Activated CD4-positive, alpha-beta T cell treated with anti-CD3 and anti-CD28 coated beads, Interleukin-2, amount 10 ng/mL, durations not matched to agents 24 days and 14 days (primary cell): ENCODE measurements at regions not wholly inside any gene's neighbourhood (a gene's known extent, or its start where the extent isn't known, plus 50 kb on each side); places are given as distances from the start of the nearest gene placed in this dataset.

Source experiments
- DNase-seq: peaks from one replicate; pipeline ENCODE4 v3.0.0; 2022
- H3K27ac Mint-ChIP-seq: one replicate; pipeline ENCODE4 v1.8.0; 2022; ENCODE audit warnings: mild to moderate bottlenecking, mixed read lengths
- H3K27me3 Mint-ChIP-seq: one replicate; pipeline ENCODE4 v1.8.0; 2022; ENCODE audit warnings: mixed read lengths
- H3K36me3 Mint-ChIP-seq: one replicate; pipeline ENCODE4 v1.8.0; 2022; ENCODE audit warnings: low read depth, mild to moderate bottlenecking, mixed read lengths
- H3K4me1 Mint-ChIP-seq: one replicate; pipeline ENCODE4 v1.8.0; 2021; ENCODE audit warnings: mixed read lengths
- H3K4me3 Mint-ChIP-seq: one replicate; pipeline ENCODE4 v1.8.0; 2022; ENCODE audit warnings: mild to moderate bottlenecking, moderate library complexity, mixed read lengths
- H3K9me3 Mint-ChIP-seq: one replicate; pipeline ENCODE4 v1.8.0; 2021; ENCODE audit warnings: mixed read lengths
- intact Hi-C: fragments of 100-400 bp; cut with micrococcal nuclease; formaldehyde crosslinking; loops from one replicate; pipeline ENCODE4 v1.15.1; 2023

DNA sequence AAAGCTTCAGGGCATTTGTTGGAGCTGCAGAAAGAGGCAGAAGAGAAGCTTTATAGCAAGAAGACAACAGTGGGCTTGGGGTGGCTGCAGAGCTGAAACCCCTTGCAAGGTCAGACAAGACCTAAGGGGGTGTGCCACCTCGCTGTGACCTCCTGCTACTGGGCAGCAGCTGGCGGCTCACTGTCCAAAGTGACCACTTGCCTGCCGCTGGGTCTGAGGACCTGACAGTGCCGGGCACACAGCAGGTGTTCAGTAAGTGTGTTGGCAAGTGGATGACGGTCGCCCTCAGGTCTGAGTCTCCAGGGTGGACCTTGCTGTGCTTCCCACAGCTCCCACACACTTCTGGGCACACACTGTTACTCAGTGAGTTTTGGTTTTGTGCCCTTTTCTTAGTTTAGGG lies 336.5 kb downstream of the C16orf95 start:
- H3K27ac Mint-ChIP-seq, result no peak overlapping the region
- no peaks in the 10 kb centered on the region for H3K4me1 Mint-ChIP-seq
- intact Hi-C loops, result no loop called here
- no peak overlapping the region for H3K4me3 Mint-ChIP-seq
- H3K36me3 Mint-ChIP-seq, result no peaks in the 10 kb centered on the region
- no peaks in the 10 kb centered on the region for H3K9me3 Mint-ChIP-seq
- DNase-seq, result no peak
- no peaks in the 10 kb centered on the region for H3K27me3 Mint-ChIP-seq

DNA sequence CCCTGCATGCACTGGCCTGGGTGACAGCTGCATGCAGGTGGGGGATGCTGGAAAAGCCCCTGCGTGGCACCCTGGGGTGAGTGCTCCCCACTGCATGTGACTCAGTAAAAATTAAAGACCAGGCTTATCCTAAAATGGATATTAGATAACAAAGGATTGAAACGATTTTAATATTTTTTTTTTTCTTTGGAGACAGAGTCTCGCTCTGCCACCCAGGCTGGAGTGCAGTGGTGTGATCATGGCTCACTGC lies 334.9 kb downstream of the C16orf95 start:
- no peaks in the 10 kb centered on the region for H3K27me3 Mint-ChIP-seq
- H3K36me3 Mint-ChIP-seq, result no peaks in the 10 kb centered on the region
- intact Hi-C loops, result no loop called here
- no peak overlapping the region for H3K4me3 Mint-ChIP-seq
- DNase-seq, result no peak
- no peaks in the 10 kb centered on the region for H3K9me3 Mint-ChIP-seq
- no peaks in the 10 kb centered on the region for H3K4me1 Mint-ChIP-seq
- no peak overlapping the region for H3K27ac Mint-ChIP-seq

DNA sequence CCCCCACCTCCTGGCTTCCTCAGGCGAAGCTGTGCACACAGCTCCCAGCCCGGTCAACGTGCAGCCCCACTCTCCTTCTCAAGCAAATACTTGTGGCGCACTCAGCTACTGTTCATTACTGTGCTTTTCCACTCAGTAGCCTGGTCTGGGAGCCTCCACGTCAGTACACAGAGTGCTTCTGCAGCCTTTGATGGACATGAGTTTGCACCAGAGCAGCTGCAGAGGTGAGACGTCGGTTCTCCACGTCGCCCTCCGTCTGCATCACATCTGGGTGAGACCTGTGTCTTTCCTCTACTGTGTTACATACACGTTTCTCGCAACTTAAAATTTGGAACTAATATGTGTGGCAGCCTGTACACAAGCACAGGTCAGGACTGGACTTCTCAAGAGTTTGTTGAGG lies 334.3 kb downstream of the C16orf95 start:
- H3K4me3 Mint-ChIP-seq, result no peak overlapping the region
- H3K36me3 Mint-ChIP-seq, result no peaks in the 10 kb centered on the region
- no peak overlapping the region for H3K27ac Mint-ChIP-seq
- no peaks in the 10 kb centered on the region for H3K4me1 Mint-ChIP-seq
- intact Hi-C loops, result no loop called here
- H3K27me3 Mint-ChIP-seq, result no peaks in the 10 kb centered on the region
- no peak for DNase-seq
- H3K9me3 Mint-ChIP-seq, result no peaks in the 10 kb centered on the region

DNA sequence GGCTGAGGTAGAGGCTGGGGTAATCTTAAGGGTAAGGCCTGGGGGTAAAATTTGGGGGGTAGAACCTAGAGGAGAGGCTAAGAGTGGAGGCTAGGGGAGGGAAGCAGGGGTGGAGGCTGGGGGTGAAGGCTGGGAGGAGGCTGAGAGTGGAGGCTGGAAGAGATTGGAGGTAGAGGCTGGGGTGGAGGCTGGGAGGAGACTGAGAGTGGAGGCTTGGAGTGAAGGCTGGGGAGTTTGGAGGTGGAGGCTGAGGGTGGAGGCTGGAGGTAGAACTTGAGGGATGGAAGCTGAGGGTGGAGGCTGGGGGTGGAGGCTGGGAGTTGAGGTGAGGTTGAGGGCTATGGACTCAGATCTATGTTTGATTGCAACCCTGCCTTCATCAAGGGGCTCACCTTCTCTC lies 333.6 kb downstream of the C16orf95 start:
- intact Hi-C loops, result no loop called here
- Mint-ChIP-seq H3K27ac (no peak overlapping the region), H3K4me3 (no peak overlapping the region), H3K4me1 (no peaks in the 10 kb centered on the region), H3K9me3 (no peaks in the 10 kb centered on the region), H3K27me3 (no peaks in the 10 kb centered on the region), H3K36me3 (no peaks in the 10 kb centered on the region)
- DNase-seq, result no peak

DNA sequence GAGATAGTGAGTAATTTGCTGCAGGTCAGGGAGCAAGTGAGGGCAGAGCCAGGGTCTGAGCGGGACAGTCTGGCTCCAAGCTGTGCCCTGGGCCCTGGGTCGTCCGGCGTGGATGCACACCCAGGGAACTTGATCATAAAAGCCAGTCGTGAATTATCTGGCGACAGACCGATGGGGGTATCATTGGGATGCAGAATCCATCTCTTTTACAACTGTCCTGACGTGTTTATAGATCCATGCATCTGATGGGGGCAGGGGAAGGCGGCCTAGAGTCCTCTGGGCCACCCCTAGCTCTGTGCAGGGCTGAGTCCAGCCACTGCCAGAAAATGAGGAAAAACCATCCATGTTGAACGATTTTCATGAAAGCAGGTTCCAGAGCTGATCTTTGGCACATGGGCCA lies 332.8 kb downstream of the C16orf95 start:
- intact Hi-C loops, result no loop called here
- no peak for DNase-seq
- Mint-ChIP-seq H3K9me3 (no peaks in the 10 kb centered on the region), H3K36me3 (no peaks in the 10 kb centered on the region), H3K27ac (no peak overlapping the region), H3K4me3 (no peak overlapping the region), H3K4me1 (no peaks in the 10 kb centered on the region), H3K27me3 (no peaks in the 10 kb centered on the region)

DNA sequence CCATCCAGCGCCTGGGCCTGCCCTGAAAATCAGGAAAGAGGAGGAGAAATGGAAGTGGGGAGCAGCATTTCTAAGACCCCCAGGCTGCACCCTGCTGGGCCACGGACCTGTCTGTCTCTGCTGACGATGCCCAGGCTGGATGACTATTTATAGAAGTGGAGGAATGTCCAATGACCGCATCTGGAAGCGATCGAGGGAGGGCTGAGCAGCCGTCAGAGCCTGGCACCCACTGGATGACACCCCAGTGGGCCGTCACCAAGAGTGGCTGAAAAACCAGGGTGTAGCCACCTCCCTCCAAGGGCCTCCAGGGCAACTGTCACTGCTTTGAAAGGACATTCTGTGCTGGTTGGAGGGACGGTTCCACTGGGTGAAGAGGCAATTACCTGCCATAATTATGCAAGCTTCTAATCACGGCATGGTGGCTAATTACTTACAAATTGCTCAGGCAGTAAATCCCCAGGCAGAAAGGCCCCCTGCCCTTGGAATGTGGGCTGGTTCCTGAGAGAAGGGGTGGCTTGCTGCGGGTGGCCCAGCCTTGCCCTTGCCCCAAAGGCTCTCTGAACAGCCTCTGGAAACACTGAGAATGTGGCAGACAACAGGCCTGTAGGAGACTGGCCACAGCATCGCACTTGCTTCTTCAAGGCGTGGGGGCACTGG lies 332.1 kb downstream of the C16orf95 start:
- no peaks in the 10 kb centered on the region for H3K9me3 Mint-ChIP-seq
- no peaks in the 10 kb centered on the region for H3K4me1 Mint-ChIP-seq
- no peak overlapping the region for H3K27ac Mint-ChIP-seq
- no peaks in the 10 kb centered on the region for H3K36me3 Mint-ChIP-seq
- no peaks in the 10 kb centered on the region for H3K27me3 Mint-ChIP-seq
- intact Hi-C loops, result no loop called here
- H3K4me3 Mint-ChIP-seq, result no peak overlapping the region
- no peak for DNase-seq

DNA sequence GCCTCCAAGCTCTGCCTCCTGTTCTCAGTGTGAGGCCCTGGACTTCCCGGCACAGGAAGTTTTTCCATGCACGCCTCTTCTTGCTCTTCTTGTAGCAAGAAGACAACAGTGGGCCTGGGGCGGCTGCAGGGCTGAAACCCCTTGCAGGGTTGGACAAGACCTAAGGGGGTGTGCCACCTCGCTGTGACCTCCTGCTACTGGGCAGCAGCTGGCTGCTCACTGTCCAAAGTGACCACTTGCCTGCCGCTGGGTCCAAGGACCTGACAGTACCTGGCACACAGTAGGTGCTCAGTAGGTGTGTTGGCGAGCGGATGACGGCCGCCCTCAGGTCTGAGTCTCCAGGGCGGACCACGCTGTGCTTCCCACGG lies 331.6 kb downstream of the C16orf95 start:
- Mint-ChIP-seq H3K4me1 (peaks cover 4% of the 10 kb centered on the region), H3K27me3 (no peaks in the 10 kb centered on the region)
- intact Hi-C loops, result no loop called here

DNA sequence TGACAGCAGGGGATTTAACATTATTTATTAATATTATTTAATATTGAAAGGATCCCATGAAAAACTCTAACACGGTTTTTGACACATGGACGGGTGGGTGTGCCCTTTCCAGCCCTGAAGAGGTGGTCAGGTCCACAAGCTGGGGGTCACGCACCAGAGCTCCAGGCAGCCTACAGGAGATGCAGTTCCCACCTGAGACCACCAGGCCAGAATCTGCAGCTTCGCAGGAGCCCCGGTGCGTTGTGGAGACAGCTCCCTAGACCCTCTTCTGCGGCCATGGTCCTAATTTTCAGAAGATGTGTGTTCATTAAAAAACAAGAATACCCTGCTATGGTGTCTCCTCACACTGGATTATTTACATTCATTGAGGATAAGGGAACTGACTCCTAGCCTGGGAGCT lies 331.1 kb downstream of the C16orf95 start:
- intact Hi-C loops, result no loop called here
- Mint-ChIP-seq H3K27me3 (no peaks in the 10 kb centered on the region), H3K36me3 (no peaks in the 10 kb centered on the region), H3K27ac (no peak overlapping the region), H3K4me3 (no peak overlapping the region), H3K4me1 (peaks cover 4% of the 10 kb centered on the region), H3K9me3 (no peaks in the 10 kb centered on the region)
- no peak for DNase-seq

More for the DNA sequence above, 331.6 kb downstream of the C16orf95 start:
- no peak for DNase-seq
- Mint-ChIP-seq H3K36me3 (no peaks in the 10 kb centered on the region), H3K9me3 (no peaks in the 10 kb centered on the region), H3K4me3 (no peak overlapping the region), H3K27ac (no peak overlapping the region)

DNA sequence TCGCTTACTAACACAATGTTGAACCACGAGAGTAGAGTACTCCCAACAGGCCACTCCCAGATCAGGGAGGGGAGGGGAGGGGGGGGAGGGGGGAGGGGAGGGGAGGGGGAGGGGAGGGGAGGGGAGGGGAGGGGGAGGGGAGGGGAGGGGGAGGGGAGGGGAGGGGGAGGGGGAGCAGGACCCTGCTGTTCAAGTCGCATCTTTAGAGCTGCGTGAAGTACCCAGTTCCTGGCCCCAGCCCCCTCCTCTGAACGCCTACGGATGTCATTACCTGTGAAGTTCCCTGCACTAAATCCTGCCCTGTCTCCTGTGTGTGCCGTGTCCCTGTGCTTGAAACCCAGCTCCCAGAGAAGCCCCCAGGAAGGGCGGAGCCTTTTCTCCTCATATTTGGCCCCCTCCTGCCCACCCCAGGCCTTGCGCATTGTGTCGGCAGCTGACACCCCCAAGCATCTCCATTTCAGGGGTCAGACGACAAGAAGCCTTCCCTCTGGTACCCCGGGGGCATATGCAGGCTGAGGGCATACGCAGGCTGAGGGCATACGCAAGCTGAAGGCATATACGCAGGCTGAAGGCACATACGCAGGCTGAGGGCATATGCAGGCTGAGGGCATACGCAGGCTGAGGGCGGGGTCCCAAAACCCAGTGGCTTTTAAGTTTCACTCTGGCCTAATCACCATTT lies 330.2 kb downstream of the C16orf95 start:
- Mint-ChIP-seq H3K4me1 (peaks cover 4% of the 10 kb centered on the region), H3K27me3 (no peaks in the 10 kb centered on the region), H3K9me3 (no peaks in the 10 kb centered on the region), H3K4me3 (no peak overlapping the region), H3K27ac (no peak overlapping the region), H3K36me3 (no peaks in the 10 kb centered on the region)
- no peak for DNase-seq
- intact Hi-C loops, result no loop called here

DNA sequence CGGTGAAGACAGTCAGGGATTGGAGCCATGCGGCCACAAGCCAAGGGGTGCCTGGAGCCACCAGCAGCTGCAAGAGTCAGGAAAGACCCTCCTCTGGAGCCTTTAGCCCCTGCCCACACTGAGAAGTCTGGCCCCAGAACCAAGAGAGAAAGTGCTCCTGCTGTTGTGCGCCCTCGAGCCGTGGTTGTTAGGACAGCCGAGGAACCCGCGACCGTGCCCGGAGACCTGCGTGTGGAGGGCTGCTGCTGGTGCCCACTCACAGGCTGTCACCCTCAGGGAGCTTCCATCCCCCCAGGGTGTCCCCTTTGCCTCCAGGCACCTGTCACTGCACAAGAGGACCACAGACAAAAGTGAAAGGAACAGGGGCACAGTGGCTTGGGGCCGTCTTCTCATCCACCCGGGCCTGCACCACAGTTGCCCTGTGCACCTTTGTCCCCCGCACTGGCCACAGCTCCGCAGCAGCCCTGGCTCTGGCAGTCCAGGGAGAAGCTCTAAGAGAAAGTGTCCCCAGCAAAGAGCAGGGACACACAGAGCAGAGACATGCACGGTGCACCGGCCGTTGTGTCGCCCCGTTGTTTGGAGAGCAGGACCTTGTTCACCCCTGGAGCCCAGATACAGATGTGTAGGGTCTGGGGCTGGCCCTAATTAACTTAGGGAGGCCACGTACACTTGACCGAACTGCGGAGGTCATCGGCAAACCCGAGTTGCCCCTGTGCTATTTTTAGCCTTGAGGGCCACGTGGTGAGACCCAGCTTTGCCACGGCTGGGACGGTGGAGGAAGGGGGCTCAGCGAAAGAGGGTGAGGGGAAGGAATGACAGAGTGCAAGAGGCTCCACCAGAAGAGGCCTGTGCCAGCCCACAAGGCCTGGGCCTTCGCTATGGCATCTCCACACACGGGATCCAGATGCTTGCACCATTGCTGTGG lies 329.2 kb downstream of the C16orf95 start:
- no peak overlapping the region for H3K27ac Mint-ChIP-seq
- no peaks in the 10 kb centered on the region for H3K27me3 Mint-ChIP-seq
- peaks cover 4% of the 10 kb centered on the region for H3K4me1 Mint-ChIP-seq
- H3K36me3 Mint-ChIP-seq, result no peaks in the 10 kb centered on the region
- no peaks in the 10 kb centered on the region for H3K9me3 Mint-ChIP-seq
- H3K4me3 Mint-ChIP-seq, result no peak overlapping the region
- intact Hi-C loops, result no loop called here
- no peak for DNase-seq

DNA sequence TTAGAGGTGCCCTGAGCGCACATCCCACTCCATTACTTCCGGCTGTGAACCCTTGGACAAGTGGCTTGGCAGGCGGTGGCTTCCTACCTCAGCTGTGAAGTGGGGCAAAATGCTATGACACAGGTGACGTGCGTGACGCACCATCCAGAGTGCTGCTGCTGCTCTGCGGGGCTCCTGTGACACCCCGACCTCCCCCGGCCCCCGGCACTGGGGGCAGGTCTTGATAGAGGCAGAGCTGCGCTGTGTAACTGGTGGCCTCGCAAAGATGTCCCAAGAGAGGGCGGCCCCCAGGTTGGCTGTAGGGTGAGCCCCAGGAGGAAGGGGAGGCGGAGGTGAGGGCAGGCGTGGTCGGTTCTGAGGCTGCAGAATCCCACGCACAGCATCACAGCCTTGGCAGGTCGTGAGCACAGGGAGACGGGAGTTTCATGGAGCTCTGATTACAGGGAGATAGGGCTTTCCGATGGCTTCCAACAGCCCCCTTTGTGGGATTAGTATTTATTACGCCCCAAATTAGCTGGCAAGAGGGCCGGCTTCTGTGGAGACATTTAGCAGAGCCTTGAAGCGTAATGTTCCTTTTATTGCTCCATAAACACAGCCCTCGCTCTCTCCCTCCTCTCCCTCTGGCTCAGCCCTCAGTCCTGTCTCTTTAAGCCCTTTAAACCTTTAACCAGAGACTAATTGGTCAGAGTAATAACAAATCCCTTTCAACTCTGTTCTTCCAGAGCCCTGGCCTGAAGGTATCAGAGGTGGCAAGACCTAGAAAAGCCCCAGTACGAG lies 328.1 kb downstream of the C16orf95 start:
- H3K4me3 Mint-ChIP-seq, result no peak overlapping the region
- intact Hi-C loops, result no loop called here
- no peaks in the 10 kb centered on the region for H3K9me3 Mint-ChIP-seq
- H3K36me3 Mint-ChIP-seq, result no peaks in the 10 kb centered on the region
- no peak overlapping the region for H3K27ac Mint-ChIP-seq
- H3K4me1 Mint-ChIP-seq, result peaks cover 4% of the 10 kb centered on the region
- DNase-seq, result no peak
- no peaks in the 10 kb centered on the region for H3K27me3 Mint-ChIP-seq

DNA sequence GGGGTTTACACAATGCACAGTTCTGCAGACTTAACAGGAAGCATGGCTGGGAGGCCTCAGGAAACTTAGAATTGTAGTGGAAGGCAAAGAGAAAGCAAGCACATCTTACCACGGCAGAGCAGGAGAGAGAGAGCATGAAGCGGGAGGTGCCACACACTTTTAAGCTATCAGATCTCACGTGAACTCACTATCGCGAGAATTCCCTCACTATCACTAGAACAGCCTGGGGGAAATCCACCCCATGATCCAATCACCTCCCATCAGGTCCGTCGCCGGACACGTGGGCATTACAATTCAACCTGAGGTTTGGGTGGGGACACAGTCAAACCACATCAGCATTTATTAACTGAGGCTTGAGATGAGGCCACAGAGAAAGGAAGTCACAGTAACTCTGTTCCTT lies 326.7 kb downstream of the C16orf95 start:
- Mint-ChIP-seq H3K9me3 (no peaks in the 10 kb centered on the region), H3K27ac (no peak overlapping the region), H3K4me1 (peaks cover 4% of the 10 kb centered on the region), H3K4me3 (no peak overlapping the region), H3K36me3 (no peaks in the 10 kb centered on the region), H3K27me3 (no peaks in the 10 kb centered on the region)
- no peak for DNase-seq
- intact Hi-C loops, result no loop called here

DNA sequence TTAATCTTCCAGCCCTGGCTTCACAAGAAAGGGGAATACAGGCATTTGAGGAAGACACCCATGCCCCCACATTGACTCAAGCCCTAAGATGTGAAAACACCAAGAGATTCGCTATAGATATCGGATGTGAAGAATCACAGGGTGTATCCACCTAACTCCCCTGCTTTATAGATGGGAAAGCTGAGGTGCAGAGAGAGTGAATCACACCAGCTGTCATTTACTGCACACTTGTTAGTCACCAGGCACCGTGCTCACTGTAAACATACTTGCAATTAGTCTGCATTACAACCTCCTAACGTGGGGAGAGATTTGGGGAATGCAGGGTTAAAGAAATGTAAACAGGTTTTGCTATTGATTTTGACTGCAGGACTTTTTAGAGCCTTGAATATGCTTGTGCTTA lies 325.5 kb downstream of the C16orf95 start:
- no peaks in the 10 kb centered on the region for H3K36me3 Mint-ChIP-seq
- no peak overlapping the region for H3K4me3 Mint-ChIP-seq
- no peak overlapping the region for H3K27ac Mint-ChIP-seq
- H3K9me3 Mint-ChIP-seq, result no peaks in the 10 kb centered on the region
- H3K4me1 Mint-ChIP-seq, result peaks cover 4% of the 10 kb centered on the region
- no peaks in the 10 kb centered on the region for H3K27me3 Mint-ChIP-seq
- intact Hi-C loops, result no loop called here
- no peak for DNase-seq

DNA sequence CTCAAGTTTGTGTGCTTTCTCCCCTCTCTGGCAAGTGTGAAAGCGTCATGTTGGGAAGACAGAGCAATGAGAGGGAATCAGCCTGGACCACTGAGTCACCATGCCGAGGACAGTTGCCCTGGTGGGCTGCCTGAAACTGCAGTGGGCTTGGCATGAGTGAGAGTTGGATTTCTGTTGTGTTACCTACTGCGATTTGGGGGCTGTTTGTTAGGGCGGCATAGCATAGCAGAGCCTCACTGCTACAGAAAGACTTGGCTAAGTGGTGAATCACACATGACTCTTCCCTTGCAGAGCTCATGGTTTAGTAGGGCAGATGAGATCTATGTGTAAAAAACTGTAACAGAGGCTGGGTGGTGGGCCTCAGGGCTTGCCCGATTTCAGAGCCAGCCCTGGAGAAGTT lies 324.6 kb downstream of the C16orf95 start:
- intact Hi-C loops, result no loop called here
- peaks cover 4% of the 10 kb centered on the region for H3K4me1 Mint-ChIP-seq
- no peak overlapping the region for H3K27ac Mint-ChIP-seq

More for the DNA sequence above, 324.6 kb downstream of the C16orf95 start:
- DNase-seq, result no peak
- Mint-ChIP-seq H3K27me3 (no peaks in the 10 kb centered on the region), H3K36me3 (no peaks in the 10 kb centered on the region), H3K9me3 (no peaks in the 10 kb centered on the region), H3K4me3 (no peak overlapping the region)
